Panc1 (cell line): ENCODE measurements at regions not wholly inside any gene's neighbourhood (a gene's known extent, or its start where the extent isn't known, plus 50 kb on each side); places are given as distances from the start of the nearest gene placed in this dataset.

Source experiments
- ATAC-seq: fragments of 200-7000 bp; cut with Tn5 transposase; 2 replicates; pipeline ENCODE4 v1.9.1; 2020; ENCODE audit warnings: mild to moderate bottlenecking, moderate library complexity
- BruUV-seq: library from RNA; stranded (reverse); fragments of 400-500 nt; replicated peaks from 2 replicates; lab custom pipeline; 2021; lab: Mats Ljungman, UMichigan
- CTCF ChIA-PET: fragments of 300-600 bp; sonication (Branson Sonifier 250); formaldehyde crosslinking; loops from one replicate; lab custom pipeline; 2022; ENCODE audit warnings: antibody characterized with exemption; lab: Charles Lee
- POLR2A ChIA-PET: fragments of 300-600 bp; sonication (Branson Sonifier 250); formaldehyde crosslinking; loops from one replicate; lab custom pipeline; 2022; ENCODE audit warnings: antibody characterized with exemption; lab: Charles Lee
- DNase-seq: peaks from one replicate; pipeline ENCODE4 v3.0.0-alpha.2; 2010; ENCODE audit warnings: low read depth, low spot score
- H3K27ac ChIP-seq: 2 replicates; pipeline ENCODE4 v1.5.1; 2011; ENCODE audit warnings: mild to moderate bottlenecking, low read length, inconsistent platforms
- H3K27me3 ChIP-seq: fragments of 200-500 bp; sonication (Bioruptor generic); 2 replicates; pipeline ENCODE4 v1.6.0; 2014; ENCODE audit warnings: low read length, inconsistent platforms; ENCODE audit not compliant: control insufficient read depth, insufficient read depth
- H3K36me3 ChIP-seq: fragments of 200-500 bp; sonication (Bioruptor generic); 2 replicates; pipeline ENCODE4 v1.5.1; 2014; ENCODE audit warnings: inconsistent platforms, mild to moderate bottlenecking, low read length, moderate library complexity; ENCODE audit not compliant: control insufficient read depth, insufficient read depth
- H3K4me1 ChIP-seq: 2 replicates; pipeline ENCODE4 v1.5.1; 2011; ENCODE audit warnings: inconsistent platforms, mild to moderate bottlenecking, low read length, moderate library complexity; ENCODE audit not compliant: control insufficient read depth, insufficient read depth
- H3K4me3 ChIP-seq, 2 experiments: 2 replicates each; pipeline ENCODE4 v1.5.1; 2011 to 2012; ENCODE audit warnings: low read depth in 2 of 2, low read length in 2 of 2, mild to moderate bottlenecking in 2 of 2, inconsistent platforms in 1 of 2, moderate library complexity in 1 of 2
- H3K9me3 ChIP-seq: fragments of 200-500 bp; sonication (Bioruptor generic); 2 replicates; pipeline ENCODE4 v1.5.1; 2014; ENCODE audit warnings: low read depth, mild to moderate bottlenecking, inconsistent platforms, low read length, moderate library complexity; ENCODE audit not compliant: control insufficient read depth, insufficient read depth
- CTCF ChIP-seq: fragments of 450-650 bp; IDR thresholded peaks from 2 replicates; pipeline ENCODE4 v1.5.1; 2017; ENCODE audit warnings: mild to moderate bottlenecking
- POLR2AphosphoS5 ChIP-seq: IDR thresholded peaks from 2 replicates; pipeline ENCODE4 v1.6.1; 2012; ENCODE audit warnings: mild to moderate bottlenecking, low read depth, low read length, moderate library complexity
- SIN3A ChIP-seq: IDR thresholded peaks from 2 replicates; pipeline ENCODE4 v1.6.1; 2012; ENCODE audit warnings: low read depth, mild to moderate bottlenecking, low read length, moderate library complexity, borderline replicate concordance; ENCODE audit not compliant: insufficient read depth
- in situ Hi-C: cut with HindIII; loops from 2 replicates; pipeline ENCODE4 v1.10.0; 2016; ENCODE audit warnings: low sequenced_read_pairs, low pct_unique_long_range_greater_than_20kb
- intact Hi-C: fragments of 100-400 bp; cut with micrococcal nuclease; formaldehyde crosslinking; loops from one replicate; pipeline ENCODE4 v1.10.0; 2022; ENCODE audit not compliant: unreplicated experiment
- TF ChIP-seq, protein P1 (sequence below), 2 experiments: IDR thresholded peaks; 2 replicates each; pipeline ENCODE4 v1.6.1; 2011 to 2012; ENCODE audit warnings: low read depth in 2 of 2, control low read depth in 1 of 2, low read length in 1 of 2, mild to moderate bottlenecking in 1 of 2, moderate library complexity in 1 of 2; ENCODE audit not compliant: insufficient read depth in 1 of 2

DNA sequence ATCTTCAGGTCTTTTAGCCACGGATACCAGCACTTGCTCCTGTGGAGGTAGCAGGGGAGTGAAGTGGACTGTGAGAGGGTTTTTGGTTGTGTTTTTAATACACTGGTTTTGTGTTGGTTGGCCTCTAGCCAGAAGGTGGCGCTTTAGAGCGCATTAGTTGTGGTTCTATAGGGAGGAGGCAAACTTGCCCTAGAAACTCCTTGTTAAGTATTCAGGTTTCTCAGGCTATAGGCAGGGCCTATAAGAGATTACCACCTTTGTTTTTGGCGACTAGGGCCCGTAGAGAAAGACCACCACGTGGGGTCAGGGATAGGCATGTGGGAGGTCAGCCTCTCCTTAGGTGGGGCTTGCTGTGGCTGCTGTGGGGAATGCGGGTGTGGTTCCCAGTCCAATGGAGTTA, 221.6 kb upstream of the SPANXN4 start:
- no peak overlapping the region for H3K27ac ChIP-seq
- intact Hi-C loops, result no loop called here

GRCh38 chrX:142819461-142819860, 206.3 kb upstream of the SPANXN4 start:
- ChIA-PET CTCF (no interaction called here), POLR2A (no interaction called here)
- intact Hi-C loops (no loop called here), in situ Hi-C loops (no loop called here)
- BruUV-seq, result no TSS peak
- no peak for TF ChIP-seq SIN3A
- TF ChIP-seq, protein P1, sequence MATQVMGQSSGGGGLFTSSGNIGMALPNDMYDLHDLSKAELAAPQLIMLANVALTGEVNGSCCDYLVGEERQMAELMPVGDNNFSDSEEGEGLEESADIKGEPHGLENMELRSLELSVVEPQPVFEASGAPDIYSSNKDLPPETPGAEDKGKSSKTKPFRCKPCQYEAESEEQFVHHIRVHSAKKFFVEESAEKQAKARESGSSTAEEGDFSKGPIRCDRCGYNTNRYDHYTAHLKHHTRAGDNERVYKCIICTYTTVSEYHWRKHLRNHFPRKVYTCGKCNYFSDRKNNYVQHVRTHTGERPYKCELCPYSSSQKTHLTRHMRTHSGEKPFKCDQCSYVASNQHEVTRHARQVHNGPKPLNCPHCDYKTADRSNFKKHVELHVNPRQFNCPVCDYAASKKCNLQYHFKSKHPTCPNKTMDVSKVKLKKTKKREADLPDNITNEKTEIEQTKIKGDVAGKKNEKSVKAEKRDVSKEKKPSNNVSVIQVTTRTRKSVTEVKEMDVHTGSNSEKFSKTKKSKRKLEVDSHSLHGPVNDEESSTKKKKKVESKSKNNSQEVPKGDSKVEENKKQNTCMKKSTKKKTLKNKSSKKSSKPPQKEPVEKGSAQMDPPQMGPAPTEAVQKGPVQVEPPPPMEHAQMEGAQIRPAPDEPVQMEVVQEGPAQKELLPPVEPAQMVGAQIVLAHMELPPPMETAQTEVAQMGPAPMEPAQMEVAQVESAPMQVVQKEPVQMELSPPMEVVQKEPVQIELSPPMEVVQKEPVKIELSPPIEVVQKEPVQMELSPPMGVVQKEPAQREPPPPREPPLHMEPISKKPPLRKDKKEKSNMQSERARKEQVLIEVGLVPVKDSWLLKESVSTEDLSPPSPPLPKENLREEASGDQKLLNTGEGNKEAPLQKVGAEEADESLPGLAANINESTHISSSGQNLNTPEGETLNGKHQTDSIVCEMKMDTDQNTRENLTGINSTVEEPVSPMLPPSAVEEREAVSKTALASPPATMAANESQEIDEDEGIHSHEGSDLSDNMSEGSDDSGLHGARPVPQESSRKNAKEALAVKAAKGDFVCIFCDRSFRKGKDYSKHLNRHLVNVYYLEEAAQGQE (IDR thresholded peaks at IDR 0.05; ENCODE audit: insufficient read depth in 1 of 2, low read depth in 2 of 2, low read length in 1 of 2), result no peak
- TF ChIP-seq POLR2AphosphoS5, result no peak
- H3K4me3 ChIP-seq, result no peak overlapping the region
- H3K27me3 ChIP-seq, result no peaks in the 10 kb centered on the region
- no peaks in the 10 kb centered on the region for H3K9me3 ChIP-seq
- DNase-seq, result no peak
- ATAC-seq, result no peak
- H3K36me3 ChIP-seq, result no peaks in the 10 kb centered on the region
- no peak overlapping the region for H3K27ac ChIP-seq
- H3K4me1 ChIP-seq, result no peaks in the 10 kb centered on the region

More for the DNA sequence above, 221.6 kb upstream of the SPANXN4 start:
- no peaks in the 10 kb centered on the region for H3K9me3 ChIP-seq
- no peaks in the 10 kb centered on the region for H3K36me3 ChIP-seq
- ATAC-seq (no peak), DNase-seq (no peak)
- H3K27me3 ChIP-seq, result no peaks in the 10 kb centered on the region
- TF ChIP-seq, protein P1 (IDR thresholded peaks at IDR 0.05; ENCODE audit: insufficient read depth in 1 of 2, low read depth in 2 of 2, low read length in 1 of 2), result no peak
- TF ChIP-seq CTCF, result peak; percentile 8; the same call in 1 of the 2 replicates
- no TSS peak for BruUV-seq
- ChIA-PET CTCF (no interaction called here), POLR2A (no interaction called here)
- no peak overlapping the region for H3K4me3 ChIP-seq
- H3K4me1 ChIP-seq, result no peaks in the 10 kb centered on the region
- in situ Hi-C loops, result no loop called here
